PC-3 (cell line): ENCODE measurements at regions not wholly inside any gene's neighbourhood (a gene's known extent, or its start where the extent isn't known, plus 50 kb on each side); places are given as distances from the start of the nearest gene placed in this dataset.

ENCODE experiments used
- EZH2 ChIP-seq: fragments of 300-600 bp; sonication (generic); IDR thresholded peaks from one replicate; pipeline ENCODE4 v1.6.1; 2017; ENCODE audit warnings: antibody characterized with exemption, mild to moderate bottlenecking, low read length; ENCODE audit not compliant: unreplicated experiment
- EZH2phosphoT487 ChIP-seq: fragments of 300-600 bp; sonication (generic); IDR thresholded peaks from 2 replicates; pipeline ENCODE4 v1.6.1; 2018; ENCODE audit warnings: mild to moderate bottlenecking, antibody characterized with exemption, low read length, borderline replicate concordance
- TF ChIP-seq, protein P1 (sequence below): fragments of 300-600 bp; sonication (generic); conservative IDR thresholded peaks from 2 replicates; pipeline ENCODE4 v1.5.1; 2017; ENCODE audit warnings: antibody characterized with exemption, low read depth, mild to moderate bottlenecking, low read length

DNA sequence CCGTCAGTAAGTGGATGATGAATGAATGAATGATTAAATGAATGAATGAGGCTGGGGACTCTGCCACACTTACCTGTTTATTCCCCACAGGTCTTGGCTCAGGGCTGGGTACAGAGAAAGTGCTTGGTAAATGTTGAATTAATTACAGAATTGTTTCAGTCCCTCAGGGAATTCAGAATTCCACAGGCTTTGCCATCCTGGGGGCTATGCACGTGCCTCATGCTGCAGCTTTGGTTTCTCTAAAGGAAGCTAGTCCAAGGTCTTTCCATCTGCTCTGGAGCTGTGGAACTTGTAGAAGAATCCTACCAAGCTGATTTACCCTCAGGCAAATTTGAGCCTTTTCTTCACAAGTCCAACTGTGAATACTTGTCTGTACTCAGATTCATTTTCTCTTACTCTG, 376.8 kb upstream of the AJAP1 start:
- TF ChIP-seq, protein P1, sequence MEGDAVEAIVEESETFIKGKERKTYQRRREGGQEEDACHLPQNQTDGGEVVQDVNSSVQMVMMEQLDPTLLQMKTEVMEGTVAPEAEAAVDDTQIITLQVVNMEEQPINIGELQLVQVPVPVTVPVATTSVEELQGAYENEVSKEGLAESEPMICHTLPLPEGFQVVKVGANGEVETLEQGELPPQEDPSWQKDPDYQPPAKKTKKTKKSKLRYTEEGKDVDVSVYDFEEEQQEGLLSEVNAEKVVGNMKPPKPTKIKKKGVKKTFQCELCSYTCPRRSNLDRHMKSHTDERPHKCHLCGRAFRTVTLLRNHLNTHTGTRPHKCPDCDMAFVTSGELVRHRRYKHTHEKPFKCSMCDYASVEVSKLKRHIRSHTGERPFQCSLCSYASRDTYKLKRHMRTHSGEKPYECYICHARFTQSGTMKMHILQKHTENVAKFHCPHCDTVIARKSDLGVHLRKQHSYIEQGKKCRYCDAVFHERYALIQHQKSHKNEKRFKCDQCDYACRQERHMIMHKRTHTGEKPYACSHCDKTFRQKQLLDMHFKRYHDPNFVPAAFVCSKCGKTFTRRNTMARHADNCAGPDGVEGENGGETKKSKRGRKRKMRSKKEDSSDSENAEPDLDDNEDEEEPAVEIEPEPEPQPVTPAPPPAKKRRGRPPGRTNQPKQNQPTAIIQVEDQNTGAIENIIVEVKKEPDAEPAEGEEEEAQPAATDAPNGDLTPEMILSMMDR: no peak
- TF ChIP-seq EZH2phosphoT487 (no peak), EZH2 (no peak)
